Neutrophil (primary cell): ENCODE measurements at regions not wholly inside any gene's neighbourhood (a gene's known extent, or its start where the extent isn't known, plus 50 kb on each side); places are given as distances from the start of the nearest gene placed in this dataset.

ENCODE experiments used
- H3K27ac ChIP-seq: fragments of 200-600 bp; sonication (generic); 2 replicates; pipeline ENCODE4 v1.5.1; 2016; ENCODE audit warnings: mild to moderate bottlenecking, moderate library complexity
- H3K27me3 ChIP-seq: fragments of 200-600 bp; sonication (generic); 2 replicates; pipeline ENCODE4 v1.6.0; 2016; ENCODE audit warnings: mild to moderate bottlenecking
- H3K36me3 ChIP-seq: fragments of 200-600 bp; sonication (generic); 2 replicates; pipeline ENCODE4 v1.5.1; 2017
- H3K4me1 ChIP-seq, 2 experiments: fragments of 200-600 bp in 1 of 2; sonication (generic) in 1 of 2; 1 replicate in 1 of 2; 2 replicates in 1 of 2; pipeline versions ENCODE4 v1.5.1 to v1.6.1; 2013 to 2016; ENCODE audit warnings: low read depth in 1 of 2, low read length in 1 of 2, mild to moderate bottlenecking in 1 of 2, moderate library complexity in 1 of 2; ENCODE audit not compliant: control insufficient read depth in 1 of 2, insufficient read depth in 1 of 2
- H3K4me3 ChIP-seq, 2 experiments: fragments of 200-600 bp in 1 of 2; sonication (generic) in 1 of 2; 1 replicate in 1 of 2; 2 replicates in 1 of 2; pipeline ENCODE4 v1.5.1; 2013 to 2016; ENCODE audit warnings: low read depth in 1 of 2, low read length in 1 of 2, mild to moderate bottlenecking in 1 of 2, moderate library complexity in 1 of 2
- H3K9me3 ChIP-seq: fragments of 200-600 bp; sonication (generic); 2 replicates; pipeline ENCODE4 v1.5.1; 2016
- CTCF ChIP-seq: fragments of 200-600 bp; sonication (generic); IDR thresholded peaks from 2 replicates; pipeline ENCODE4 v1.5.1; 2016; ENCODE audit warnings: antibody characterized with exemption

DNA sequence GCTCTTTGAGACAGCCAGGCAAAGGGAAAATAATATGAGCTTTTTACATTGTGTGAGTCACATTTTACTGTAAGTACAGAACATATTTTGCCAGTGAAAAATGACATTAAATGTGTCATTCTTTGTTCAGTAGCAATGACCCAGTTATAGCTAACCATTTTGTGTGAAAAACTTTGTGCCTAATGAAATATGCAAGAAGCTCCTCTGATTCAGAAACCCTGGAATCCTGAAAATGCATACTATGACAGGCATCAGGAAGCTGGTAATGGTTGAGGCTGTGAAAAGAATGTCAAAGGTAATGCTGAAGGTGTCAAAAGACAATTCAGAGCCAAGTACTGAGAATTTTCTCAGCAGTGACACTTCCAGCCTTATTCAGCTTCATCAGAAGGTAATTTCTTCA lies 549.5 kb upstream of the SMIM31 start:
- no peaks in the 10 kb centered on the region for H3K9me3 ChIP-seq
- no peaks in the 10 kb centered on the region for H3K4me1 ChIP-seq
- H3K27ac ChIP-seq, result no peak overlapping the region
- no peaks in the 10 kb centered on the region for H3K27me3 ChIP-seq
- H3K4me3 ChIP-seq, result no peak overlapping the region
- H3K36me3 ChIP-seq, result no peaks in the 10 kb centered on the region
- TF ChIP-seq CTCF, result no peak

DNA sequence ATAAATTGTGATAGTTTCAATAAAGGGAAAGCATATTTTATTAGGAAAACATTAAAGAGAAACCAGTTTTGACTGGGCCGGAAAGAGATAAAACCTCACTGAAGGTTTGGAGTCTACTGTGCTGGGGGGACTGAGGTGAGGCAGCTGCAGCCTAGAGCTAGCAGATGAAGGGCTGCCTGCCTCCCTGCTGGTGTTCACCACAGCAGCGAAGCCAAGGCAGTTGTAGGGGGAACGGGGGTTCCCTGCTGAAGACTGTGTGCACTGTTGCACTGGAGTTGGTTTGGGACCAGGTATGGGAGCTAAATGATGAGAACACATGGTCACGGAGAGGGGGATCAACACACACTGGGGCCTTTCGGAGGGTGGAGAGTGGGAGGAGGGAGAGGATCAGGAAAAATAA lies 546.5 kb upstream of the SMIM31 start:
- no peaks in the 10 kb centered on the region for H3K36me3 ChIP-seq
- no peak for TF ChIP-seq CTCF
- H3K4me1 ChIP-seq, result no peaks in the 10 kb centered on the region
- no peak overlapping the region for H3K4me3 ChIP-seq
- no peaks in the 10 kb centered on the region for H3K9me3 ChIP-seq
- H3K27ac ChIP-seq, result no peak overlapping the region
- no peaks in the 10 kb centered on the region for H3K27me3 ChIP-seq

DNA sequence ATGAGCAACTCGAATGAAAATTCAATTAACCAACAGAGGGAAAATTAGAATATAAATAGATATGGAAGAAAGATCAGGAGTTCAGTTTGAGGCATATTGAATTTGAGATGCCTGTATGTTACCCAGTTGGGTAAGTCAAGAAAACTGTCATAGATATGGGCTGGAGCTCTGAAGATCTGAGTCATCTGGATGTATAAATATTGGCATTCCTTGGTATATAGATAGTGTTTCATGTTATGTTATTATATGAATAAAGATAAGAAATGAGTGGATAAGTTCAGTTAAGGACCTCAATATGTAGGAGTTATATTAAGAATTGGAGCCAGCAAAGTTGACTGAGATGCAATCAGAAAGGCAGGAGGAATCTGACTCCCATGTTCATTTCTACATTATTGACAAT lies 543.6 kb upstream of the SMIM31 start:
- Histone ChIP-seq H3K27me3 (no peaks in the 10 kb centered on the region), H3K4me1 (no peaks in the 10 kb centered on the region), H3K4me3 (no peak overlapping the region), H3K27ac (no peak overlapping the region), H3K36me3 (no peaks in the 10 kb centered on the region), H3K9me3 (no peaks in the 10 kb centered on the region)
- TF ChIP-seq CTCF, result no peak

DNA sequence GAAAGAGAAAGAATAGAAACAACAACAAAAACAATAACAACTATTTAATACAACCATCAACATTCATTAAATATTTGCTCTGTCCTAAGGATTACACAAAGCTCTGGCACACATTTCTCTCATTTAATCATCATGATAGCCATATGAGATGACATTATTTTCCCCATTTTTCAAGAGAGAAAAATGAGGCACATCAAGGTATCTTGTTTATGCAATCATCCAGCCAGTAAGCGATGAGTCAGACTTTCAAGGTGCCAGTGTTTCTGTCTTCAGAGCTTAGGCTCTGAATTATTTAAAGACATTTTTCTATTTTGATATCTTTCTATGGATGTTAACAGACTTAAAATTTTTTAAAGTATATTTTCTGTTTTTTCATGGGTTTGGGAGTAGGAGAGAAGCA lies 541.8 kb upstream of the SMIM31 start:
- no peaks in the 10 kb centered on the region for H3K27me3 ChIP-seq
- no peaks in the 10 kb centered on the region for H3K4me1 ChIP-seq
- no peaks in the 10 kb centered on the region for H3K9me3 ChIP-seq
- H3K36me3 ChIP-seq, result no peaks in the 10 kb centered on the region
- TF ChIP-seq CTCF, result no peak
- H3K27ac ChIP-seq, result no peak overlapping the region
- H3K4me3 ChIP-seq, result no peak overlapping the region

DNA sequence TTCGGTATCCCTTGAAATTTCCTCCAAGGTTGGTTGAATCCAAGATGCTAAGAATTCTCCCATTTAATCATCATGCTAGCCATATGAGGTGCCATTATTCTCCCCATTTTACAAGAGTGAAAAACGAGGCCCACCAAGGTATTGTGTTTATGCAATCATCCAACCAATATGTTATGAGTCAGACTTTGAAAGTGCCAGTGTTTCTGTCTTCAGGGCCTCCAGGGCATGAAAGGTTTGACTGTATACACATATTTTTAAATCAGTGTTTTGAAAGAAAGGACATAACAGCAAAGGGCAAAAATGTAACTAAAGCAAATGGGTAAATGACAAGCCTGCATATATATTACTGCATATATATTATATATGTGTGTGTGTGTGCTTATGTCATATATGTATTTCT lies 541.2 kb upstream of the SMIM31 start:
- Histone ChIP-seq H3K27me3 (no peaks in the 10 kb centered on the region), H3K4me3 (no peak overlapping the region), H3K36me3 (no peaks in the 10 kb centered on the region), H3K9me3 (no peaks in the 10 kb centered on the region), H3K4me1 (no peaks in the 10 kb centered on the region), H3K27ac (no peak overlapping the region)
- TF ChIP-seq CTCF, result no peak

GRCh38 chr4:164215113-164215741 lies 538.7 kb upstream of the SMIM31 start:
- no peaks in the 10 kb centered on the region for H3K9me3 ChIP-seq
- no peak overlapping the region for H3K4me3 ChIP-seq
- H3K27ac ChIP-seq, result no peak overlapping the region
- TF ChIP-seq CTCF, result no peak
- H3K4me1 ChIP-seq, result no peaks in the 10 kb centered on the region
- H3K36me3 ChIP-seq, result no peaks in the 10 kb centered on the region
- H3K27me3 ChIP-seq, result no peaks in the 10 kb centered on the region
